ENCODE measurements at regions not wholly inside any gene's neighbourhood (a gene's known extent, or its start where the extent isn't known, plus 50 kb on each side); places are given as distances from the start of the nearest gene placed in this dataset.

- Histone ChIP-seq H4K8ac (ENCODE audit: low read depth, low read length) (no peak overlapping the region), H3K4me1 (ENCODE audit: control insufficient read depth in 1 of 2, insufficient read depth in 2 of 2, low read length in 2 of 2) (no peaks in the 10 kb centered on the region), H2AK5ac (ENCODE audit: low read length) (no peak overlapping the region), H3K36me3 (ENCODE audit: control insufficient read depth in 1 of 2, insufficient read depth in 2 of 2, low read length in 2 of 2) (peaks cover 2 to 4% of the 10 kb centered on the region in 2 experiments), H4K12ac (ENCODE audit: low read depth, low read length) (no peak overlapping the region), H4K91ac (ENCODE audit: low read depth, low read length) (no peak overlapping the region), H3K23ac (ENCODE audit: low read length) (no peak overlapping the region), H3K9me3 (ENCODE audit: insufficient read depth, low read depth, low read length) (peaks cover 2% of the 10 kb centered on the region), H3K27ac (ENCODE audit: low read depth, low read length) (no peak overlapping the region), H3K9ac (ENCODE audit: low read length) (no peak overlapping the region), H2AFZ (ENCODE audit: insufficient read depth, low read length, poor library complexity) (no peak overlapping the region), H3K14ac (ENCODE audit: low read length) (no peak overlapping the region), H3K79me1 (ENCODE audit: low read length) (no peaks in the 10 kb centered on the region), H2BK12ac (ENCODE audit: low read length) (no peak overlapping the region), H3K4me3 (ENCODE audit: low read depth, low read length) (no peak overlapping the region), H2BK120ac (ENCODE audit: insufficient read depth, low read length, poor library complexity) (no peak overlapping the region), H3K4ac (ENCODE audit: low read depth, low read length) (no peak overlapping the region), H3K18ac (ENCODE audit: low read length) (no peak overlapping the region), H2BK5ac (ENCODE audit: low read depth, low read length, poor library complexity) (no peak overlapping the region), H3K79me2 (ENCODE audit: control insufficient read depth, insufficient read depth, low read length, poor library complexity) (no peaks in the 10 kb centered on the region), H3K27me3 (ENCODE audit: insufficient read depth, low read length) (no peaks in the 10 kb centered on the region), H3K4me2 (ENCODE audit: low read length) (no peak overlapping the region)
- WGBS (ENCODE audit: extremely low coverage, insufficient coverage, insufficient read length): no CpG with 5 or more reads among the region's 10 CpGs
- no peak for DNase-seq
These were observed 318.9 kb downstream of the SNAPC1 start for GRCh38 chr14:62081012-62081612.

- H3K36me3 ChIP-seq (ENCODE audit: control insufficient read depth in 1 of 2, insufficient read depth in 2 of 2, low read length in 2 of 2): peaks cover 2 to 4% of the 10 kb centered on the region in 2 experiments
- no peak overlapping the region for H4K12ac ChIP-seq (ENCODE audit: low read depth, low read length)
- H4K8ac ChIP-seq (ENCODE audit: low read depth, low read length): no peak overlapping the region
- no peak overlapping the region for H3K4me2 ChIP-seq (ENCODE audit: low read length)
- H2BK120ac ChIP-seq (ENCODE audit: insufficient read depth, low read length, poor library complexity): no peak overlapping the region
- no peak overlapping the region for H2BK5ac ChIP-seq (ENCODE audit: low read depth, low read length, poor library complexity)
- no peak overlapping the region for H3K14ac ChIP-seq (ENCODE audit: low read length)
- peaks cover 2% of the 10 kb centered on the region for H3K9me3 ChIP-seq (ENCODE audit: insufficient read depth, low read depth, low read length)
- DNase-seq: no peak
- no peaks in the 10 kb centered on the region for H3K4me1 ChIP-seq (ENCODE audit: control insufficient read depth in 1 of 2, insufficient read depth in 2 of 2, low read length in 2 of 2)
- H3K9ac ChIP-seq (ENCODE audit: low read length): no peak overlapping the region
- no peak overlapping the region for H3K23ac ChIP-seq (ENCODE audit: low read length)
- H4K91ac ChIP-seq (ENCODE audit: low read depth, low read length): no peak overlapping the region
- H3K27ac ChIP-seq (ENCODE audit: low read depth, low read length): no peak overlapping the region
- H3K18ac ChIP-seq (ENCODE audit: low read length): no peak overlapping the region
- no peaks in the 10 kb centered on the region for H3K27me3 ChIP-seq (ENCODE audit: insufficient read depth, low read length)
- no peak overlapping the region for H2AFZ ChIP-seq (ENCODE audit: insufficient read depth, low read length, poor library complexity)
- H3K4me3 ChIP-seq (ENCODE audit: low read depth, low read length): no peak overlapping the region
- WGBS (ENCODE audit: extremely low coverage, insufficient coverage, insufficient read length): no CpG with 5 or more reads among the region's 8 CpGs
- no peak overlapping the region for H2BK12ac ChIP-seq (ENCODE audit: low read length)
- H3K79me1 ChIP-seq (ENCODE audit: low read length): no peaks in the 10 kb centered on the region
- H3K4ac ChIP-seq (ENCODE audit: low read depth, low read length): no peak overlapping the region
- H2AK5ac ChIP-seq (ENCODE audit: low read length): no peak overlapping the region
- no peaks in the 10 kb centered on the region for H3K79me2 ChIP-seq (ENCODE audit: control insufficient read depth, insufficient read depth, low read length, poor library complexity)
These were observed 319.7 kb downstream of the SNAPC1 start for GRCh38 chr14:62081951-62082350.

GRCh38 chr14:62082779-62083178, 320.6 kb downstream of the SNAPC1 start:
- Histone ChIP-seq H3K4me3 (ENCODE audit: low read depth, low read length) (no peak overlapping the region), H3K27me3 (ENCODE audit: insufficient read depth, low read length) (no peaks in the 10 kb centered on the region), H4K8ac (ENCODE audit: low read depth, low read length) (no peak overlapping the region), H2BK5ac (ENCODE audit: low read depth, low read length, poor library complexity) (no peak overlapping the region), H3K9ac (ENCODE audit: low read length) (no peak overlapping the region), H2AK5ac (ENCODE audit: low read length) (no peak overlapping the region), H4K91ac (ENCODE audit: low read depth, low read length) (no peak overlapping the region), H3K23ac (ENCODE audit: low read length) (no peak overlapping the region), H4K12ac (ENCODE audit: low read depth, low read length) (no peak overlapping the region), H3K18ac (ENCODE audit: low read length) (no peak overlapping the region), H3K9me3 (ENCODE audit: insufficient read depth, low read depth, low read length) (peaks cover 2% of the 10 kb centered on the region), H3K79me2 (ENCODE audit: control insufficient read depth, insufficient read depth, low read length, poor library complexity) (no peaks in the 10 kb centered on the region), H3K79me1 (ENCODE audit: low read length) (no peaks in the 10 kb centered on the region), H3K27ac (ENCODE audit: low read depth, low read length) (no peak overlapping the region), H2BK12ac (ENCODE audit: low read length) (no peak overlapping the region), H3K36me3 (ENCODE audit: control insufficient read depth in 1 of 2, insufficient read depth in 2 of 2, low read length in 2 of 2) (peaks cover 2 to 4% of the 10 kb centered on the region in 2 experiments), H3K4me1 (ENCODE audit: control insufficient read depth in 1 of 2, insufficient read depth in 2 of 2, low read length in 2 of 2) (no peaks in the 10 kb centered on the region), H3K4me2 (ENCODE audit: low read length) (no peak overlapping the region), H2AFZ (ENCODE audit: insufficient read depth, low read length, poor library complexity) (no peak overlapping the region), H3K14ac (ENCODE audit: low read length) (no peak overlapping the region), H2BK120ac (ENCODE audit: insufficient read depth, low read length, poor library complexity) (no peak overlapping the region), H3K4ac (ENCODE audit: low read depth, low read length) (no peak overlapping the region)
- WGBS (ENCODE audit: extremely low coverage, insufficient coverage, insufficient read length): no CpG with 5 or more reads among the region's 6 CpGs
- no peak for DNase-seq

GRCh38 chr14:62084020-62084419, 321.8 kb downstream of the SNAPC1 start:
- Histone ChIP-seq H4K8ac (ENCODE audit: low read depth, low read length) (no peak overlapping the region), H2BK120ac (ENCODE audit: insufficient read depth, low read length, poor library complexity) (no peak overlapping the region), H3K9me3 (ENCODE audit: insufficient read depth, low read depth, low read length) (peaks cover 2% of the 10 kb centered on the region), H3K4me2 (ENCODE audit: low read length) (no peak overlapping the region), H2BK12ac (ENCODE audit: low read length) (no peak overlapping the region), H3K4me3 (ENCODE audit: low read depth, low read length) (no peak overlapping the region), H3K79me1 (ENCODE audit: low read length) (no peaks in the 10 kb centered on the region), H3K23ac (ENCODE audit: low read length) (no peak overlapping the region), H3K14ac (ENCODE audit: low read length) (no peak overlapping the region), H2AFZ (ENCODE audit: insufficient read depth, low read length, poor library complexity) (no peak overlapping the region), H4K91ac (ENCODE audit: low read depth, low read length) (no peak overlapping the region), H3K36me3 (ENCODE audit: control insufficient read depth in 1 of 2, insufficient read depth in 2 of 2, low read length in 2 of 2) (peaks cover 2 to 4% of the 10 kb centered on the region in 2 experiments), H3K79me2 (ENCODE audit: control insufficient read depth, insufficient read depth, low read length, poor library complexity) (no peaks in the 10 kb centered on the region), H3K27me3 (ENCODE audit: insufficient read depth, low read length) (no peaks in the 10 kb centered on the region), H2AK5ac (ENCODE audit: low read length) (no peak overlapping the region), H4K12ac (ENCODE audit: low read depth, low read length) (no peak overlapping the region), H2BK5ac (ENCODE audit: low read depth, low read length, poor library complexity) (no peak overlapping the region), H3K9ac (ENCODE audit: low read length) (no peak overlapping the region), H3K4ac (ENCODE audit: low read depth, low read length) (no peak overlapping the region), H3K27ac (ENCODE audit: low read depth, low read length) (no peak overlapping the region), H3K4me1 (ENCODE audit: control insufficient read depth in 1 of 2, insufficient read depth in 2 of 2, low read length in 2 of 2) (no peaks in the 10 kb centered on the region), H3K18ac (ENCODE audit: low read length) (no peak overlapping the region)
- no peak for DNase-seq
- WGBS (ENCODE audit: extremely low coverage, insufficient coverage, insufficient read length): no CpG with 5 or more reads among the region's 17 CpGs

Data from trophoblast cell (in vitro differentiated cells and primary cell).